Stimulated activated CD4-positive, alpha-beta T cell treated with anti-CD3 and anti-CD28 coated beads, Interleukin-15, amount 100 ng/mL, for 1 hour (primary cell): ENCODE measurements at regions not wholly inside any gene's neighbourhood (a gene's known extent, or its start where the extent isn't known, plus 50 kb on each side); places are given as distances from the start of the nearest gene placed in this dataset.

Experiments
- DNase-seq, 2 donors: peaks; one replicate each; pipeline ENCODE4 v3.0.0-alpha.2; 2020; ENCODE audit warnings: low read depth in 1 of 2, low spot score in 1 of 2

- DNase-seq, result no peak
Measured at GRCh38 chr15:29959384-29960137, 123.2 kb upstream of the GOLGA8J start.

GRCh38 chr15:29952225-29952624 is 130.0 kb upstream of the TJP1 start:
- no peak for DNase-seq

GRCh38 chr15:29945943-29946596 is 123.8 kb upstream of the TJP1 start:
- DNase-seq, result no peak

GRCh38 chr15:29944925-29945324 is 122.7 kb upstream of the TJP1 start:
- no peak for DNase-seq

GRCh38 chr15:29942548-29942947 is 120.3 kb upstream of the TJP1 start:
- DNase-seq, result no peak

GRCh38 chr15:29942143-29942542 is 119.9 kb upstream of the TJP1 start:
- DNase-seq, result no peak

GRCh38 chr15:29939404-29939803 is 117.1 kb upstream of the TJP1 start:
- DNase-seq, result no peak

- DNase-seq, result no peak
Measured at GRCh38 chr15:29938361-29939335, 116.4 kb upstream of the TJP1 start.

GRCh38 chr15:29937956-29938355 is 115.7 kb upstream of the TJP1 start:
- DNase-seq, result no peak

GRCh38 chr15:29936353-29937049 is 114.2 kb upstream of the TJP1 start:
- no peak for DNase-seq

GRCh38 chr15:29935296-29936004 is 113.2 kb upstream of the TJP1 start:
- no peak for DNase-seq

- no peak for DNase-seq
Measured at GRCh38 chr15:29934251-29934650, 112.0 kb upstream of the TJP1 start.

- DNase-seq, result no peak
Measured at GRCh38 chr15:29933042-29933803, 111.0 kb upstream of the TJP1 start.

GRCh38 chr15:29926083-29926388 is 103.8 kb upstream of the TJP1 start:
- no peak for DNase-seq

GRCh38 chr15:29925227-29926082 is 103.2 kb upstream of the TJP1 start:
- peak in 1 of 2 donors; percentile 3 for DNase-seq

GRCh38 chr15:29924750-29925149 is 102.5 kb upstream of the TJP1 start:
- no peak for DNase-seq

GRCh38 chr15:29922191-29922590 is 99.9 kb upstream of the TJP1 start:
- no peak for DNase-seq

GRCh38 chr15:29921130-29921601 is 98.9 kb upstream of the TJP1 start:
- DNase-seq, result no peak

GRCh38 chr15:29920515-29920914 is 98.2 kb upstream of the TJP1 start:
- DNase-seq, result no peak
